Astrocyte (in vitro differentiated cells and primary cell): ENCODE measurements at regions not wholly inside any gene's neighbourhood (a gene's known extent, or its start where the extent isn't known, plus 50 kb on each side); places are given as distances from the start of the nearest gene placed in this dataset.

Source experiments
- DNase-seq: peaks from one replicate; pipeline ENCODE4 v3.0.0-alpha.2; 2010; ENCODE audit warnings: low read depth
- FAIRE-seq: peaks from 2 replicates; lab custom pipeline; 2011; peaks lifted over from hg19 to GRCh38; lab: Jason Lieb, UNC
- H2AFZ ChIP-seq: 2 replicates; pipeline ENCODE4 v1.6.0; 2012; ENCODE audit warnings: low read depth, low read length, inconsistent platforms
- H3K27ac ChIP-seq: 2 replicates; pipeline ENCODE4 v1.5.1; 2011; ENCODE audit warnings: low read depth, low read length, inconsistent platforms
- H3K27me3 ChIP-seq: 2 replicates; pipeline ENCODE4 v1.6.0; 2011; ENCODE audit warnings: low read length, inconsistent platforms; ENCODE audit not compliant: insufficient read depth
- H3K36me3 ChIP-seq: 2 replicates; pipeline ENCODE4 v1.5.1; 2011; ENCODE audit warnings: low read length, inconsistent platforms; ENCODE audit not compliant: insufficient read depth
- H3K4me1 ChIP-seq: 2 replicates; pipeline ENCODE4 v1.5.1; 2011; ENCODE audit warnings: low read length, inconsistent platforms; ENCODE audit not compliant: insufficient read depth
- H3K4me2 ChIP-seq: 2 replicates; pipeline ENCODE4 v1.6.0; 2012; ENCODE audit warnings: low read length, inconsistent platforms
- H3K4me3 ChIP-seq: 2 replicates; pipeline ENCODE4 v1.5.1; 2011; ENCODE audit warnings: low read depth, mild to moderate bottlenecking, low read length, inconsistent platforms; ENCODE audit not compliant: insufficient read depth
- H3K79me2 ChIP-seq: 2 replicates; pipeline ENCODE4 v1.6.0; 2012; ENCODE audit warnings: mild to moderate bottlenecking, low read length, inconsistent platforms; ENCODE audit not compliant: insufficient read depth
- H3K9ac ChIP-seq: 2 replicates; pipeline ENCODE4 v1.6.0; 2012; ENCODE audit warnings: mild to moderate bottlenecking, low read length, inconsistent platforms
- H3K9me3 ChIP-seq: 2 replicates; pipeline ENCODE4 v1.5.1; 2012; ENCODE audit warnings: low read depth, mild to moderate bottlenecking, low read length, inconsistent platforms; ENCODE audit not compliant: insufficient read depth
- H4K20me1 ChIP-seq: 2 replicates; pipeline ENCODE4 v1.6.0; 2012; ENCODE audit warnings: low read length, inconsistent platforms; ENCODE audit not compliant: insufficient read depth
- H3K27ac Mint-ChIP-seq: one replicate; pipeline ENCODE4 v1.8.0; 2021; ENCODE audit warnings: mild to moderate bottlenecking, mixed read lengths; ENCODE audit not compliant: unreplicated experiment
- H3K27me3 Mint-ChIP-seq: one replicate; pipeline ENCODE4 v1.8.0; 2021; ENCODE audit warnings: low read depth, mixed read lengths; ENCODE audit not compliant: unreplicated experiment
- H3K36me3 Mint-ChIP-seq: one replicate; pipeline ENCODE4 v1.8.0; 2021; ENCODE audit warnings: low read depth, mixed read lengths; ENCODE audit not compliant: unreplicated experiment
- H3K4me1 Mint-ChIP-seq: one replicate; pipeline ENCODE4 v1.8.0; 2021; ENCODE audit warnings: low read depth, mixed read lengths; ENCODE audit not compliant: unreplicated experiment
- H3K4me3 Mint-ChIP-seq: one replicate; pipeline ENCODE4 v1.8.0; 2021; ENCODE audit warnings: mild to moderate bottlenecking, moderate library complexity, mixed read lengths; ENCODE audit not compliant: unreplicated experiment
- H3K9me3 Mint-ChIP-seq: one replicate; pipeline ENCODE4 v1.8.0; 2021; ENCODE audit warnings: mild to moderate bottlenecking, mixed read lengths; ENCODE audit not compliant: unreplicated experiment
- EZH2 ChIP-seq: IDR thresholded peaks from 2 replicates; pipeline ENCODE4 v1.6.1; 2012; ENCODE audit warnings: mild to moderate bottlenecking, low read length, inconsistent platforms; ENCODE audit not compliant: insufficient read depth
- TF ChIP-seq, protein P1 (sequence below): IDR thresholded peaks from 2 replicates; pipeline ENCODE4 v1.5.1; 2011; ENCODE audit warnings: low read depth, mild to moderate bottlenecking, inconsistent platforms, low read length, moderate library complexity; ENCODE audit not compliant: insufficient read depth

DNA sequence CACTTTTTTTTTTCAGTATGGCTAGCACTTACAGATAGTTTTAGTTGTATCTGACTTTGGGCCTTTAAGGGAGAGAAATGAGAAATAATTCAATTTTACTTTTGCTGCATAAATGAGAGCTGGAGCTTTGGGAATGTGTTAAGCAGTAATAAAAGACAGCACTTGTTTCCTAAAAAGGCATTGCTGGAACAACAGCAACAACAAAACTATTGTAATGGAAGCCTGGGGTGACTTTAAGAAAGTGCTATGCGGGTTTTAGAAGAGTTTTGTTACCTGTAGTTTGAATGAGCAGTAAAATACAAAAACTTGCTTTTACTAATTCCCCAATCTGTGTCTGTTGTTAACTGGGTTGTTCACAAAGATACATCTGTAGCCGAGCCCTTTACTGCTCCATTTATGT, 774.0 kb upstream of the ARPP21 start:
- no peaks in the 10 kb centered on the region for H3K9me3 ChIP-seq
- no peaks in the 10 kb centered on the region for H3K36me3 ChIP-seq
- H4K20me1 ChIP-seq = no peaks in the 10 kb centered on the region
- H3K9me3 Mint-ChIP-seq = no peaks in the 10 kb centered on the region
- H3K4me3 ChIP-seq = no peak overlapping the region
- H3K4me3 Mint-ChIP-seq = no peak overlapping the region
- H3K4me1 Mint-ChIP-seq = peaks cover 13% of the 10 kb centered on the region
- no peak for TF ChIP-seq EZH2
- TF ChIP-seq, protein P1, sequence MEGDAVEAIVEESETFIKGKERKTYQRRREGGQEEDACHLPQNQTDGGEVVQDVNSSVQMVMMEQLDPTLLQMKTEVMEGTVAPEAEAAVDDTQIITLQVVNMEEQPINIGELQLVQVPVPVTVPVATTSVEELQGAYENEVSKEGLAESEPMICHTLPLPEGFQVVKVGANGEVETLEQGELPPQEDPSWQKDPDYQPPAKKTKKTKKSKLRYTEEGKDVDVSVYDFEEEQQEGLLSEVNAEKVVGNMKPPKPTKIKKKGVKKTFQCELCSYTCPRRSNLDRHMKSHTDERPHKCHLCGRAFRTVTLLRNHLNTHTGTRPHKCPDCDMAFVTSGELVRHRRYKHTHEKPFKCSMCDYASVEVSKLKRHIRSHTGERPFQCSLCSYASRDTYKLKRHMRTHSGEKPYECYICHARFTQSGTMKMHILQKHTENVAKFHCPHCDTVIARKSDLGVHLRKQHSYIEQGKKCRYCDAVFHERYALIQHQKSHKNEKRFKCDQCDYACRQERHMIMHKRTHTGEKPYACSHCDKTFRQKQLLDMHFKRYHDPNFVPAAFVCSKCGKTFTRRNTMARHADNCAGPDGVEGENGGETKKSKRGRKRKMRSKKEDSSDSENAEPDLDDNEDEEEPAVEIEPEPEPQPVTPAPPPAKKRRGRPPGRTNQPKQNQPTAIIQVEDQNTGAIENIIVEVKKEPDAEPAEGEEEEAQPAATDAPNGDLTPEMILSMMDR = no peak
- DNase-seq (no peak), FAIRE-seq (no peak)
- no peak overlapping the region for H3K27ac ChIP-seq
- no peak overlapping the region for H2AFZ ChIP-seq
- no peak overlapping the region for H3K4me2 ChIP-seq
- no peaks in the 10 kb centered on the region for H3K79me2 ChIP-seq
- no peak overlapping the region for H3K27ac Mint-ChIP-seq
- H3K4me1 ChIP-seq = peaks cover 9% of the 10 kb centered on the region
- H3K27me3 ChIP-seq = no peaks in the 10 kb centered on the region
- no peaks in the 10 kb centered on the region for H3K27me3 Mint-ChIP-seq
- no peak overlapping the region for H3K9ac ChIP-seq
- no peaks in the 10 kb centered on the region for H3K36me3 Mint-ChIP-seq

GRCh38 chr3:34868935-34869334, 770.4 kb upstream of the ARPP21 start:
- no peak for DNase-seq
- peaks cover 6% of the 10 kb centered on the region for H3K4me1 Mint-ChIP-seq
- no peaks in the 10 kb centered on the region for H3K9me3 ChIP-seq
- no peak overlapping the region for H3K4me3 ChIP-seq
- H3K27me3 Mint-ChIP-seq = no peaks in the 10 kb centered on the region
- no peaks in the 10 kb centered on the region for H3K27me3 ChIP-seq
- peaks cover 3% of the 10 kb centered on the region for H3K4me1 ChIP-seq
- TF ChIP-seq EZH2 = no peak
- TF ChIP-seq, protein P1 = no peak
- no peaks in the 10 kb centered on the region for H3K36me3 ChIP-seq
- FAIRE-seq = no peak
- H3K27ac Mint-ChIP-seq = no peak overlapping the region
- H3K36me3 Mint-ChIP-seq = no peaks in the 10 kb centered on the region
- H3K79me2 ChIP-seq = no peaks in the 10 kb centered on the region
- no peak overlapping the region for H3K27ac ChIP-seq
- no peak overlapping the region for H2AFZ ChIP-seq
- H3K9me3 Mint-ChIP-seq = no peaks in the 10 kb centered on the region
- no peaks in the 10 kb centered on the region for H4K20me1 ChIP-seq
- no peak overlapping the region for H3K4me2 ChIP-seq
- H3K9ac ChIP-seq = no peak overlapping the region
- no peak overlapping the region for H3K4me3 Mint-ChIP-seq

DNA sequence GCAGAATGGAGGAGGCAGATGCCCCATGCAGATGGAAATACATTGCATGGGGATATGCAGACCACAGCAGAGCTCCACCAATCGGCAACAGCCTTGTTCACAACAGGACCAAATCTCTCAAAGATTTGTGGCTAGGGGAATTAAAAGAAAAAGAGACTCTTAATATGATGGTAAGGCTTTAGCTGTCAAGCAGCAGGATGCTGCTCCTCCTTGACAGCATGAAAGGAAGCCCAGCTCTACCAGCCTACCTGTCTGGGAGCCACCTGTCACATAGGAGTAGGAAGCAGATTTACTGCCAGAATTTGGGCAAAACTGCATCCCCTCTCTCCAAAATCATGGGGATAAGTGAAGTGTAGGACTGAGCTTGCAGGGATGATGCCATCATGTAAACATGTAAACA, 769.6 kb upstream of the ARPP21 start:
- Mint-ChIP-seq H3K9me3 (no peaks in the 10 kb centered on the region), H3K27ac (no peak overlapping the region), H3K4me3 (no peak overlapping the region), H3K27me3 (no peaks in the 10 kb centered on the region), H3K4me1 (no peaks in the 10 kb centered on the region), H3K36me3 (no peaks in the 10 kb centered on the region)
- Histone ChIP-seq H3K27ac (no peak overlapping the region), H3K9ac (no peak overlapping the region), H4K20me1 (no peaks in the 10 kb centered on the region), H3K79me2 (no peaks in the 10 kb centered on the region), H2AFZ (no peak overlapping the region), H3K4me2 (no peak overlapping the region), H3K4me1 (no peaks in the 10 kb centered on the region), H3K36me3 (no peaks in the 10 kb centered on the region), H3K9me3 (no peaks in the 10 kb centered on the region), H3K27me3 (no peaks in the 10 kb centered on the region), H3K4me3 (no peak overlapping the region)
- DNase-seq = no peak
- TF ChIP-seq, protein P1 = no peak
- TF ChIP-seq EZH2 = no peak
- no peak for FAIRE-seq
